Progenitor cell of endocrine pancreas (in vitro differentiated cells): ENCODE measurements at regions not wholly inside any gene's neighbourhood (a gene's known extent, or its start where the extent isn't known, plus 50 kb on each side); places are given as distances from the start of the nearest gene placed in this dataset.
"Not testable (repeated sequence)": the region's sequence is repeated elsewhere in the genome, so short reads cannot be mapped to it uniquely, and the experiment has no call there.

Source experiments
- DNase-seq: peaks from one replicate; pipeline ENCODE4 v3.0.0; 2021; ENCODE audit warnings: low spot score; ENCODE audit not compliant: unreplicated experiment
- H3K27ac Mint-ChIP-seq: 2 replicates; pipeline ENCODE4 v1.8.0; 2021; ENCODE audit warnings: mild to moderate bottlenecking, moderate library complexity, mixed read lengths
- H3K27me3 Mint-ChIP-seq: 2 replicates; pipeline ENCODE4 v1.8.0; 2021; ENCODE audit warnings: mixed read lengths
- H3K36me3 Mint-ChIP-seq: 2 replicates; pipeline ENCODE4 v1.8.0; 2022; ENCODE audit warnings: mixed read lengths; ENCODE audit not compliant: insufficient read depth
- H3K4me1 Mint-ChIP-seq: 2 replicates; pipeline ENCODE4 v1.8.0; 2021; ENCODE audit warnings: low read depth, mixed read lengths
- H3K4me3 Mint-ChIP-seq: 2 replicates; pipeline ENCODE4 v1.8.0; 2021; ENCODE audit warnings: low read depth, mild to moderate bottlenecking, moderate library complexity, mixed read lengths
- H3K9me3 Mint-ChIP-seq: 2 replicates; pipeline ENCODE4 v1.8.0; 2021; ENCODE audit warnings: low read depth, mixed read lengths
- TF ChIP-seq, protein P1 (sequence below): fragments of 200-600 bp; sonication (generic); IDR thresholded peaks from one replicate; pipeline ENCODE4 v1.5.0; 2021; ENCODE audit warnings: antibody characterized with exemption, mild to moderate bottlenecking; ENCODE audit not compliant: unreplicated experiment

DNA sequence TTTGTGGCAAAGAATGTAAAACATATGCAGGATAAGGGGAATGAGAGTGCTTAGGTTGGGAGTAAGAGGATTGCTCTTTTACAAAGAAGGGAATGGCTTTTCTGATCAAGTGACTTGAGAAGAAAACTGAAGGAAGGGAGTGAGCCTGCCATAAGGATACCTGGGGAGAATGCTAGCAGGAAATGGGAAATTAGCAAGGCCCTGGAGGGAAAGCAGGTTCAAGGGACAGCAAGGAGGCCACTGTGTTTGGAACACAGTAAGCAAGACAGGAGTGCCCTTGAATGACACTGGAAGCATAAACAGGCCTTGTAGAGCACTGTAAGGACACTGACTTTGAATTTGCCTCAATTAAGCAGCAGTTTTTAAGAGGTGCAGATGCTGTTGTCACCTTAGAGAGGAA is 1069.9 kb downstream of the DNAJB9 start:
- TF ChIP-seq, protein P1, sequence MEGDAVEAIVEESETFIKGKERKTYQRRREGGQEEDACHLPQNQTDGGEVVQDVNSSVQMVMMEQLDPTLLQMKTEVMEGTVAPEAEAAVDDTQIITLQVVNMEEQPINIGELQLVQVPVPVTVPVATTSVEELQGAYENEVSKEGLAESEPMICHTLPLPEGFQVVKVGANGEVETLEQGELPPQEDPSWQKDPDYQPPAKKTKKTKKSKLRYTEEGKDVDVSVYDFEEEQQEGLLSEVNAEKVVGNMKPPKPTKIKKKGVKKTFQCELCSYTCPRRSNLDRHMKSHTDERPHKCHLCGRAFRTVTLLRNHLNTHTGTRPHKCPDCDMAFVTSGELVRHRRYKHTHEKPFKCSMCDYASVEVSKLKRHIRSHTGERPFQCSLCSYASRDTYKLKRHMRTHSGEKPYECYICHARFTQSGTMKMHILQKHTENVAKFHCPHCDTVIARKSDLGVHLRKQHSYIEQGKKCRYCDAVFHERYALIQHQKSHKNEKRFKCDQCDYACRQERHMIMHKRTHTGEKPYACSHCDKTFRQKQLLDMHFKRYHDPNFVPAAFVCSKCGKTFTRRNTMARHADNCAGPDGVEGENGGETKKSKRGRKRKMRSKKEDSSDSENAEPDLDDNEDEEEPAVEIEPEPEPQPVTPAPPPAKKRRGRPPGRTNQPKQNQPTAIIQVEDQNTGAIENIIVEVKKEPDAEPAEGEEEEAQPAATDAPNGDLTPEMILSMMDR: no peak
- Mint-ChIP-seq H3K36me3 (no peaks in the 10 kb centered on the region), H3K4me3 (no peak overlapping the region), H3K27ac (no peak overlapping the region), H3K4me1 (no peaks in the 10 kb centered on the region), H3K9me3 (no peaks in the 10 kb centered on the region), H3K27me3 (no peaks in the 10 kb centered on the region)
- DNase-seq: no peak

DNA sequence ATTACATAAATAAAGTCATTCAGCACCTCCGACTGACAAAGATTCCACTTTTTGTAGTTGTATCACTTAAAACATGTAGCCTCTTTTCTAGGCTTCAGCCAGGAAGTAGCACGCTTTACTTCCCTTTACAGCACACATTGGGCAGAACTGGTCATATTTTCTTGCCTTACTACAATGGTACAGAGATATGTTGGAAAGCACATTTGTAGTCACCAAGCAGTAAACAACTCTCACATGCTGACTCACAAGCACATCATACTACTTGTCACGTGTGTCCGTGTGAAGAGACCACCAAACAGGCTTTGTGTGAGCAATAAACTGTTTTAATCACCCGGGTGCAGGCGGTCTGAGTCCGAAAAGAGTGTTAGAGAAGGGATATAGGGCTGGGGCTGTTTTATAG is 1071.8 kb downstream of the DNAJB9 start:
- Mint-ChIP-seq H3K36me3 (no peaks in the 10 kb centered on the region), H3K4me1 (no peaks in the 10 kb centered on the region), H3K27me3 (no peaks in the 10 kb centered on the region), H3K27ac (no peak overlapping the region), H3K9me3 (peaks cover 3% of the 10 kb centered on the region), H3K4me3 (no peak overlapping the region)
- DNase-seq: no peak
- TF ChIP-seq, protein P1: no peak

DNA sequence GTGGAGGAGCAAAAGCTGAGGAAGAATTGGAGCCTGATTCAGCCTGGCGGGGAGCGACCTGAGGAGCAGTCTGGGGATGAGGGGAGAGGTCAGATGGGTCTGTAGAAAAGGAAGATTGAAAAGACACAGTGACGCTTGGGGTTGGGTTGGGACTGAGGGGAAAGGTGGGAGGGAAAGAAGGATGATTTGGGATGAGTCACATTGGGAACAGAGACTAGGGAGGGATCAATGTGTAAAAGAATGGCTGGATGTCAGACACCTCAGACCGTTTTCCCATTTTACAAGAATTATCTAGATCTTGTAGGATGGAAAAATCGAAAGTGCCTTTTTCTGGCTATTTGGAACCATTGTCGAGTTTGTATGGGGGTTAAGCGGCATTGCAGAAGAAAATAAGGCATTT is 1076.5 kb downstream of the DNAJB9 start:
- no peaks in the 10 kb centered on the region for H3K27me3 Mint-ChIP-seq
- H3K36me3 Mint-ChIP-seq: no peaks in the 10 kb centered on the region
- peaks cover 6% of the 10 kb centered on the region for H3K9me3 Mint-ChIP-seq
- DNase-seq: no peak
- TF ChIP-seq, protein P1: no peak
- no peak overlapping the region for H3K4me3 Mint-ChIP-seq
- H3K27ac Mint-ChIP-seq: no peak overlapping the region
- H3K4me1 Mint-ChIP-seq: no peaks in the 10 kb centered on the region

DNA sequence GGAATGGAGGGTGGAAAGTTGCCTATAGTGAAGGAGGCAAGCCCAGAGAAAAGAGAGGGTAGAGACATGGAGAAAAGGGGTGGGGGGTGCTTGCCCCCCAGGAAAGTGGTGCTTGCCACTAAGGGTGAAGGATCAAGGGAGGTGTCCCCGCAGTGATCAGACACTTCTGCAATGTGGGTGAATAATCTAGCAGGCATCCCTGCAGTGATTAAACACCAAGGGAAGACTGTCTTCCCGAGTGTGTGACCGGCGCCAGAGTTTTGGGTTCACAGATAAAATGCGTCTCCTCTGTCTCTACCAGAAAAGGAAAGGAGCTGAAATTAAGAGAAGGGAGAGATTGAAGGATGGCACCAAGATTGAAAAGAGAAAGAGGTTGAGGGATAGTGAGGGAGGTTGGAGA is 1076.9 kb downstream of the DNAJB9 start:
- not testable (repeated sequence) for H3K27ac Mint-ChIP-seq

DNA sequence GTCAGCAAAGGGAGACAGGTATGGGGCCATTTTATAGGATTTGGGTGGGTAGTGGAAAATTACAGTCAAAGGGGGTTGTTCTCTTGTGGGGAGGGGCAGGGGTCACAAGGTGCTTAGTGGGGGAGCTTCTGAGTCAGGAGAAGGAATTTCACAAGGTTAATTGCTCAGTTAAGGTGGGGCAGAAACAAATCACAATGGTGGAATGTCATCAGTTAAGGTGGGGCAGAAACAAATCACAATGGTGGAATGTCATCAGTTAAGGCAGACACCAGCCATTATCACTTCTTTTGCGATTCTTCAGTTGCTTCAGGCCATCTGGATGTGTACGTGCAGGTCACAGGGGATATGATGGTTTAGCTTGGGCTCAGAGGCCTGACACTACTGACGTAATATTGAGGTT is 1077.6 kb downstream of the DNAJB9 start:
- not testable (repeated sequence) for H3K27ac Mint-ChIP-seq, H3K4me3 Mint-ChIP-seq, H3K27me3 Mint-ChIP-seq, H3K9me3 Mint-ChIP-seq, H3K4me1 Mint-ChIP-seq, H3K36me3 Mint-ChIP-seq, DNase-seq

More for the DNA sequence above, 1076.9 kb downstream of the DNAJB9 start:
- not testable (repeated sequence) for H3K4me3 Mint-ChIP-seq, DNase-seq, H3K4me1 Mint-ChIP-seq, H3K36me3 Mint-ChIP-seq, H3K27me3 Mint-ChIP-seq, H3K9me3 Mint-ChIP-seq

DNA sequence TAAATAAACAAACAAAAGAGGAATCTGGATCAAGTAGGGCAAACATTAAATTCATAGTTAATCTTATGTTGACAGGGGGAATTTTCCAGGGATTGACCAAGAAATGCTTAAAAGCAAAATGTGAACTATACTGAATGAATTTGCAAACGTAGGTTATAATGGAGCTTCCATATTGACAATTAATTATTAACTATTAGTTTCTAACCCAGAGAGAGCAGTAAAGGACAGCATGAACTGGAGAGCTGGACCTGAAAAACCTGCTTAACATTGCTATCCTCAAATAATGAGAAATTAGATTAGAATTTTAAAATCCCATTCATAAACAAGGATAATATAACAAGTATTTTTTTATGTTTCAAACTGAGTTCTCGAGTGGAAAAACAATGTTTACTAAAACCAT is 1089.6 kb downstream of the DNAJB9 start:
- H3K4me1 Mint-ChIP-seq: peaks cover 3% of the 10 kb centered on the region
- no peaks in the 10 kb centered on the region for H3K9me3 Mint-ChIP-seq
- no peaks in the 10 kb centered on the region for H3K27me3 Mint-ChIP-seq
- no peaks in the 10 kb centered on the region for H3K36me3 Mint-ChIP-seq
- TF ChIP-seq, protein P1: no peak
- no peak overlapping the region for H3K27ac Mint-ChIP-seq
- H3K4me3 Mint-ChIP-seq: no peak overlapping the region
- no peak for DNase-seq
